ENCODE measurements at regions not wholly inside any gene's neighbourhood (a gene's known extent, or its start where the extent isn't known, plus 50 kb on each side); places are given as distances from the start of the nearest gene placed in this dataset.

GRCh38 chr5:21681911-21682310, 1171.2 kb downstream of the CDH12 start:
- TF ChIP-seq CTCF (IDR thresholded peaks at IDR 0.05 in 4 of 5, conservative IDR thresholded peaks at IDR 0.05 in 1 of 5): no peak
- no peak for TF ChIP-seq POLR2A (IDR thresholded peaks at IDR 0.05)
